Neural cell (in vitro differentiated cells): ENCODE measurements at regions not wholly inside any gene's neighbourhood (a gene's known extent, or its start where the extent isn't known, plus 50 kb on each side); places are given as distances from the start of the nearest gene placed in this dataset.

ENCODE experiments used
- H2AFZ ChIP-seq: fragments of 200-600, 300-800 bp; sonication (generic), shearing (Covaris generic); 2 replicates; pipeline ENCODE4 v1.6.0; 2014; ENCODE audit warnings: low read depth, mild to moderate bottlenecking, antibody characterized with exemption, low read length, moderate library complexity
- H3F3A ChIP-seq: fragments of 200-600 bp; shearing (Covaris generic); 2 replicates; pipeline ENCODE4 v1.6.1; 2016; ENCODE audit warnings: mild to moderate bottlenecking, moderate library complexity, mixed read lengths, antibody characterized with exemption, low read length; ENCODE audit not compliant: insufficient read depth, poor library complexity, severe bottlenecking
- H3K27ac ChIP-seq: fragments of 200-600, 300-800 bp; sonication (generic), shearing (Covaris generic); 2 replicates; pipeline ENCODE4 v1.5.1; 2014; ENCODE audit warnings: mild to moderate bottlenecking, low read length, moderate library complexity
- H3K27me3 ChIP-seq: fragments of 300-800, 200-600 bp; sonication (generic), shearing (Covaris generic); 2 replicates; pipeline ENCODE4 v1.6.0; 2014; ENCODE audit warnings: mild to moderate bottlenecking, low read depth, low read length, moderate library complexity; ENCODE audit not compliant: insufficient read depth
- H3K36me3 ChIP-seq: fragments of 300-800, 200-600 bp; sonication (generic), shearing (Covaris generic); 2 replicates; pipeline ENCODE4 v1.5.1; 2014; ENCODE audit warnings: mild to moderate bottlenecking, antibody characterized with exemption, low read length, moderate library complexity; ENCODE audit not compliant: insufficient read depth
- H3K4me2 ChIP-seq: fragments of 300-800, 200-600 bp; sonication (generic), shearing (Covaris generic); 2 replicates; pipeline ENCODE4 v1.6.0; 2014; ENCODE audit warnings: mild to moderate bottlenecking, low read length
- H3K4me3 ChIP-seq: fragments of 300-800, 200-600 bp; sonication (generic), shearing (Covaris generic); 2 replicates; pipeline ENCODE4 v1.5.1; 2014; ENCODE audit warnings: mild to moderate bottlenecking, low read length, moderate library complexity
- H3K79me2 ChIP-seq: fragments of 200-600 bp; shearing (Covaris generic); replicated peaks from 2 replicates; pipeline ENCODE4 v1.6.0; 2014; ENCODE audit warnings: mild to moderate bottlenecking, low read length, moderate library complexity; ENCODE audit not compliant: insufficient read depth
- H3K9ac ChIP-seq: fragments of 300-800, 200-600 bp; sonication (generic), shearing (Covaris generic); 2 replicates; pipeline ENCODE4 v1.6.1; 2016; ENCODE audit warnings: mild to moderate bottlenecking, low read length, mixed read lengths
- H3K9me2 ChIP-seq: fragments of 200-600 bp; shearing (Covaris generic); 2 replicates; pipeline ENCODE4 v1.6.1; 2016; ENCODE audit warnings: mild to moderate bottlenecking, low read length, mixed read lengths; ENCODE audit not compliant: insufficient read depth
- H3K9me3 ChIP-seq: fragments of 200-600, 300-800 bp; sonication (generic), shearing (Covaris generic); 2 replicates; pipeline ENCODE4 v1.6.1; 2016; ENCODE audit warnings: mild to moderate bottlenecking, mixed run types, low read length, moderate library complexity, mixed read lengths
- H4K20me1 ChIP-seq: fragments of 200-600 bp; shearing (Covaris generic); 2 replicates; pipeline ENCODE4 v1.6.1; 2016; ENCODE audit warnings: mild to moderate bottlenecking, mixed run types; ENCODE audit not compliant: insufficient read depth
- EP300 ChIP-seq: fragments of 450-650 bp; conservative IDR thresholded peaks from 2 replicates; pipeline ENCODE4 v1.6.1; 2014; ENCODE audit warnings: antibody characterized with exemption, mild to moderate bottlenecking, moderate library complexity; ENCODE audit not compliant: poor library complexity, severe bottlenecking
- EZH2 ChIP-seq: fragments of 200-600, 300-800 bp; shearing (Covaris generic), sonication (generic); IDR thresholded peaks from 2 replicates; pipeline ENCODE4 v1.6.1; 2014; ENCODE audit warnings: antibody characterized with exemption, low read length, borderline replicate concordance, mild to moderate bottlenecking; ENCODE audit not compliant: insufficient read depth, poor library complexity, severe bottlenecking
- MXI1 ChIP-seq: fragments of 450-650 bp; conservative IDR thresholded peaks from 2 replicates; pipeline ENCODE4 v1.6.1; 2014; ENCODE audit warnings: antibody characterized with exemption, mild to moderate bottlenecking; ENCODE audit not compliant: poor library complexity, severe bottlenecking
- POLR2AphosphoS5 ChIP-seq: IDR thresholded peaks from 2 replicates; pipeline ENCODE4 v1.6.1; 2012
- RAD21 ChIP-seq: fragments of 450-650 bp; conservative IDR thresholded peaks from 2 replicates; pipeline ENCODE4 v1.6.1; 2014; ENCODE audit warnings: antibody characterized with exemption, mild to moderate bottlenecking, moderate library complexity
- SMC3 ChIP-seq: fragments of 450-650 bp; conservative IDR thresholded peaks from 2 replicates; pipeline ENCODE4 v1.6.1; 2014; ENCODE audit warnings: antibody characterized with exemption, mild to moderate bottlenecking, moderate library complexity; ENCODE audit not compliant: poor library complexity
- TAF1 ChIP-seq: IDR thresholded peaks from 2 replicates; pipeline ENCODE4 v1.6.1; 2012; ENCODE audit warnings: low read depth
- TF ChIP-seq, protein P1 (sequence below): IDR thresholded peaks from 2 replicates; pipeline ENCODE4 v1.6.1; 2012; ENCODE audit warnings: borderline replicate concordance
- TF ChIP-seq, protein P2 (sequence below): fragments of 450-650 bp; IDR thresholded peaks from 2 replicates; pipeline ENCODE4 v1.5.1; 2014; ENCODE audit warnings: antibody characterized with exemption, mild to moderate bottlenecking, moderate library complexity; ENCODE audit not compliant: poor library complexity, severe bottlenecking

DNA sequence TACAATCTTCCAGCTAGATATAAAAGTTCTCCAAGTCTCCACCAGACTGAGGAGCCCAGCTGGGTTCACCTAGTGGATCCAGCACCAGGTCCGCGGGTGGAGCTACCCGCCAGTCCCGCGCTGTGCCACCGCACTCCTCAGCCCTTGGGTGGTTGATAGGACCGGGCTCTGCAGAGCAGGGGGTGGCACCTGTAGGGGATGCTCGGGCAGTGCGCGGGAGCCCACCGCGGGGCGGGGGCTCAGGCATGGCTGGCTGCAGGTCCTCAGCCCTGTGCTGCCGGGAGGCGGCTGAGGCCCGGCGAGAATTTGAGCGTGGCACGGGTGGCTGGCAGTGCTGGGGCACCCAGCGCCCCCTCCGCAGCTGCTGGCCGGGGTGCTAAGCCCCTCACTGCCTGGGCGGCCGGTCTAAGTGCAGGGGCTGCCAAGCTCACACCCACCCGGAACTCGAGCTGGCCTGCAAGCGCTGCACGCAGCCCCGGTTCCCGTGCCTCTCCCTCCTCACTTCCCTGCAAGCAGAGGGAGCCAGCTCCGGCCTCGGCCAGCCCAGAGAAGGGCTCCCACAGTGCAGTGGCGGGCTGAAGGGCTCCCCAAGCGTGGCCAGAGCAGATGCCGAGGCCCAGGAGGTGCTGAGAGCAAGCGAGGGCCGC, 542.8 kb upstream of the PCDH9 start:
- no peak overlapping the region for H3K27ac ChIP-seq
- no peak overlapping the region for H3K4me3 ChIP-seq
- H3K79me2 ChIP-seq, result no peaks in the 10 kb centered on the region
- TF ChIP-seq RAD21, result no peak
- TF ChIP-seq EZH2, result no peak
- TF ChIP-seq TAF1, result no peak
- TF ChIP-seq, protein P1, sequence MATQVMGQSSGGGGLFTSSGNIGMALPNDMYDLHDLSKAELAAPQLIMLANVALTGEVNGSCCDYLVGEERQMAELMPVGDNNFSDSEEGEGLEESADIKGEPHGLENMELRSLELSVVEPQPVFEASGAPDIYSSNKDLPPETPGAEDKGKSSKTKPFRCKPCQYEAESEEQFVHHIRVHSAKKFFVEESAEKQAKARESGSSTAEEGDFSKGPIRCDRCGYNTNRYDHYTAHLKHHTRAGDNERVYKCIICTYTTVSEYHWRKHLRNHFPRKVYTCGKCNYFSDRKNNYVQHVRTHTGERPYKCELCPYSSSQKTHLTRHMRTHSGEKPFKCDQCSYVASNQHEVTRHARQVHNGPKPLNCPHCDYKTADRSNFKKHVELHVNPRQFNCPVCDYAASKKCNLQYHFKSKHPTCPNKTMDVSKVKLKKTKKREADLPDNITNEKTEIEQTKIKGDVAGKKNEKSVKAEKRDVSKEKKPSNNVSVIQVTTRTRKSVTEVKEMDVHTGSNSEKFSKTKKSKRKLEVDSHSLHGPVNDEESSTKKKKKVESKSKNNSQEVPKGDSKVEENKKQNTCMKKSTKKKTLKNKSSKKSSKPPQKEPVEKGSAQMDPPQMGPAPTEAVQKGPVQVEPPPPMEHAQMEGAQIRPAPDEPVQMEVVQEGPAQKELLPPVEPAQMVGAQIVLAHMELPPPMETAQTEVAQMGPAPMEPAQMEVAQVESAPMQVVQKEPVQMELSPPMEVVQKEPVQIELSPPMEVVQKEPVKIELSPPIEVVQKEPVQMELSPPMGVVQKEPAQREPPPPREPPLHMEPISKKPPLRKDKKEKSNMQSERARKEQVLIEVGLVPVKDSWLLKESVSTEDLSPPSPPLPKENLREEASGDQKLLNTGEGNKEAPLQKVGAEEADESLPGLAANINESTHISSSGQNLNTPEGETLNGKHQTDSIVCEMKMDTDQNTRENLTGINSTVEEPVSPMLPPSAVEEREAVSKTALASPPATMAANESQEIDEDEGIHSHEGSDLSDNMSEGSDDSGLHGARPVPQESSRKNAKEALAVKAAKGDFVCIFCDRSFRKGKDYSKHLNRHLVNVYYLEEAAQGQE, result no peak
- TF ChIP-seq POLR2AphosphoS5, result no peak
- no peak for TF ChIP-seq SMC3
- TF ChIP-seq MXI1, result no peak
- TF ChIP-seq EP300, result no peak
- TF ChIP-seq, protein P2, sequence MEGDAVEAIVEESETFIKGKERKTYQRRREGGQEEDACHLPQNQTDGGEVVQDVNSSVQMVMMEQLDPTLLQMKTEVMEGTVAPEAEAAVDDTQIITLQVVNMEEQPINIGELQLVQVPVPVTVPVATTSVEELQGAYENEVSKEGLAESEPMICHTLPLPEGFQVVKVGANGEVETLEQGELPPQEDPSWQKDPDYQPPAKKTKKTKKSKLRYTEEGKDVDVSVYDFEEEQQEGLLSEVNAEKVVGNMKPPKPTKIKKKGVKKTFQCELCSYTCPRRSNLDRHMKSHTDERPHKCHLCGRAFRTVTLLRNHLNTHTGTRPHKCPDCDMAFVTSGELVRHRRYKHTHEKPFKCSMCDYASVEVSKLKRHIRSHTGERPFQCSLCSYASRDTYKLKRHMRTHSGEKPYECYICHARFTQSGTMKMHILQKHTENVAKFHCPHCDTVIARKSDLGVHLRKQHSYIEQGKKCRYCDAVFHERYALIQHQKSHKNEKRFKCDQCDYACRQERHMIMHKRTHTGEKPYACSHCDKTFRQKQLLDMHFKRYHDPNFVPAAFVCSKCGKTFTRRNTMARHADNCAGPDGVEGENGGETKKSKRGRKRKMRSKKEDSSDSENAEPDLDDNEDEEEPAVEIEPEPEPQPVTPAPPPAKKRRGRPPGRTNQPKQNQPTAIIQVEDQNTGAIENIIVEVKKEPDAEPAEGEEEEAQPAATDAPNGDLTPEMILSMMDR, result no peak
- H3K9me3 ChIP-seq, result peaks cover 4% of the 10 kb centered on the region
- H3K9ac ChIP-seq, result no peak overlapping the region
- H2AFZ ChIP-seq, result no peak overlapping the region
- no peaks in the 10 kb centered on the region for H3K36me3 ChIP-seq
- H3K9me2 ChIP-seq, result no peaks in the 10 kb centered on the region
- H4K20me1 ChIP-seq, result no peaks in the 10 kb centered on the region
- H3F3A ChIP-seq, result no peaks in the 10 kb centered on the region
- H3K4me2 ChIP-seq, result no peak overlapping the region
- H3K27me3 ChIP-seq, result no peaks in the 10 kb centered on the region

DNA sequence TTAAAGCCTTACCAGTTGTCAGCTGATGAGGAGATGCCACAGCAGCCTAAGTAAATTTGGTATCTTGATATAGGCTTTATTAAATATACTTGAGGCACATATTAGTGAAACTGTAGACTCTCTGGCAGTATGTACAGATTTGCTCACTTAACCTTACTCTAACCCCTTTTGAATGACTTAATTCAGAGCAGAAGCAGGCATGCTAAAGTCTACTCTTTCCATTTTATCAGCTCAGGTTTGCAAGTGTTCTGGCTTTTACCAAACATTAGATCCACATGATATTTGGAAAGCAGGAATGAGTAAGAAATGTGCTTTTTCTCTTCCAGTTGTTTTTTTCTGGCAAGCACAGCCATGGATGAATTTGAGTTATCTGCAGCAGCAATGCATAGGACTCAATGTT, 541.0 kb upstream of the PCDH9 start:
- H2AFZ ChIP-seq, result no peak overlapping the region
- H3K9me3 ChIP-seq, result peaks cover 4% of the 10 kb centered on the region
- TF ChIP-seq RAD21 (no peak), TAF1 (no peak), EP300 (no peak), EZH2 (no peak), MXI1 (no peak)
- no peaks in the 10 kb centered on the region for H3K27me3 ChIP-seq
- no peaks in the 10 kb centered on the region for H3F3A ChIP-seq
- H3K4me2 ChIP-seq, result no peak overlapping the region
- H3K9me2 ChIP-seq, result no peaks in the 10 kb centered on the region
- H3K36me3 ChIP-seq, result no peaks in the 10 kb centered on the region
- no peak overlapping the region for H3K27ac ChIP-seq
- H3K4me3 ChIP-seq, result no peak overlapping the region
- no peaks in the 10 kb centered on the region for H4K20me1 ChIP-seq
- H3K9ac ChIP-seq, result no peak overlapping the region
- H3K79me2 ChIP-seq, result no peaks in the 10 kb centered on the region
